Hepatocyte (in vitro differentiated cells): ENCODE measurements at regions not wholly inside any gene's neighbourhood (a gene's known extent, or its start where the extent isn't known, plus 50 kb on each side); places are given as distances from the start of the nearest gene placed in this dataset.

ENCODE experiments used
- EZH2phosphoT487 ChIP-seq: fragments of 200-600 bp; sonication (generic); IDR thresholded peaks from one replicate; pipeline ENCODE4 v1.6.1; 2018; ENCODE audit warnings: antibody characterized with exemption, mild to moderate bottlenecking, low read depth, moderate library complexity; ENCODE audit not compliant: unreplicated experiment, severe bottlenecking
- TF ChIP-seq, protein P1 (sequence below): fragments of 200-600 bp; sonication (generic); IDR thresholded peaks from 2 replicates; pipeline ENCODE4 v1.5.1; 2016; ENCODE audit warnings: antibody characterized with exemption, mild to moderate bottlenecking; ENCODE audit not compliant: poor library complexity

GRCh38 chr15:39409876-39410530 is 170.9 kb upstream of the THBS1 start:
- no peak for TF ChIP-seq EZH2phosphoT487
- TF ChIP-seq, protein P1, sequence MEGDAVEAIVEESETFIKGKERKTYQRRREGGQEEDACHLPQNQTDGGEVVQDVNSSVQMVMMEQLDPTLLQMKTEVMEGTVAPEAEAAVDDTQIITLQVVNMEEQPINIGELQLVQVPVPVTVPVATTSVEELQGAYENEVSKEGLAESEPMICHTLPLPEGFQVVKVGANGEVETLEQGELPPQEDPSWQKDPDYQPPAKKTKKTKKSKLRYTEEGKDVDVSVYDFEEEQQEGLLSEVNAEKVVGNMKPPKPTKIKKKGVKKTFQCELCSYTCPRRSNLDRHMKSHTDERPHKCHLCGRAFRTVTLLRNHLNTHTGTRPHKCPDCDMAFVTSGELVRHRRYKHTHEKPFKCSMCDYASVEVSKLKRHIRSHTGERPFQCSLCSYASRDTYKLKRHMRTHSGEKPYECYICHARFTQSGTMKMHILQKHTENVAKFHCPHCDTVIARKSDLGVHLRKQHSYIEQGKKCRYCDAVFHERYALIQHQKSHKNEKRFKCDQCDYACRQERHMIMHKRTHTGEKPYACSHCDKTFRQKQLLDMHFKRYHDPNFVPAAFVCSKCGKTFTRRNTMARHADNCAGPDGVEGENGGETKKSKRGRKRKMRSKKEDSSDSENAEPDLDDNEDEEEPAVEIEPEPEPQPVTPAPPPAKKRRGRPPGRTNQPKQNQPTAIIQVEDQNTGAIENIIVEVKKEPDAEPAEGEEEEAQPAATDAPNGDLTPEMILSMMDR = no peak
